ENCODE measurements at regions not wholly inside any gene's neighbourhood (a gene's known extent, or its start where the extent isn't known, plus 50 kb on each side); places are given as distances from the start of the nearest gene placed in this dataset.

DNA sequence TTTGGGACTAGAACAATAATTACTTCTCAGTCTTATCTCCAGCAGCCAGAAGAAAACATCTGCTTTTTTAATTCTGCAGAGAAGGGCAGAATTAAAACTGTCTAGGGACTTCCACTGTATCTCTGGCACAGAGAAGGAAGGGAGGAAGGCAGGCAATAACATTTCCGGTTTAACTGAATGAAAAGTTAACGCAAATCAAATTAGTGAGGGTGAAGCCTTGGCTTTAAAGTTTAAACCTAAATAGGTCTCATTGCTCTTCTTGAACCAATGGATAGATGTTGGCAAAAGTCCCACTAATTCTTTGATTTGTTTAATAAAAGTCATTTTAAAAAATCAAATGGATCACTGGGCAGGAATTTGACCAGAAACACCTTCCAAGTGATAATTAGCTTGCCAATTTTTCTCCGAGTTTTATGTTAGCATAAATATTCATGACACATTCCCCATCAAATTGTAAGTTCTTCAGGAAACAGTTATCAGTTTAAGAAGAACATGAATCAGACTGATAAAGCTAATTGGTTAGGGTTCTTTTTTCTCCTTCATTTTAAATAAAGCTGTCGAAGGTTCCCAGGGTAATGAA lies 181.9 kb downstream of the SLC15A5 start:
- in situ Hi-C loops (cut with HindIII; ENCODE audit: low sequenced_read_pairs) = no loop called here
- TF ChIP-seq, protein P1, sequence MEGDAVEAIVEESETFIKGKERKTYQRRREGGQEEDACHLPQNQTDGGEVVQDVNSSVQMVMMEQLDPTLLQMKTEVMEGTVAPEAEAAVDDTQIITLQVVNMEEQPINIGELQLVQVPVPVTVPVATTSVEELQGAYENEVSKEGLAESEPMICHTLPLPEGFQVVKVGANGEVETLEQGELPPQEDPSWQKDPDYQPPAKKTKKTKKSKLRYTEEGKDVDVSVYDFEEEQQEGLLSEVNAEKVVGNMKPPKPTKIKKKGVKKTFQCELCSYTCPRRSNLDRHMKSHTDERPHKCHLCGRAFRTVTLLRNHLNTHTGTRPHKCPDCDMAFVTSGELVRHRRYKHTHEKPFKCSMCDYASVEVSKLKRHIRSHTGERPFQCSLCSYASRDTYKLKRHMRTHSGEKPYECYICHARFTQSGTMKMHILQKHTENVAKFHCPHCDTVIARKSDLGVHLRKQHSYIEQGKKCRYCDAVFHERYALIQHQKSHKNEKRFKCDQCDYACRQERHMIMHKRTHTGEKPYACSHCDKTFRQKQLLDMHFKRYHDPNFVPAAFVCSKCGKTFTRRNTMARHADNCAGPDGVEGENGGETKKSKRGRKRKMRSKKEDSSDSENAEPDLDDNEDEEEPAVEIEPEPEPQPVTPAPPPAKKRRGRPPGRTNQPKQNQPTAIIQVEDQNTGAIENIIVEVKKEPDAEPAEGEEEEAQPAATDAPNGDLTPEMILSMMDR (IDR thresholded peaks at IDR 0.05; ENCODE audit: low read depth, low read length, missing control alignments) = no peak
- no peak for DNase-seq (ENCODE audit: low read depth)
- no peak overlapping the region for H3K4me3 ChIP-seq (ENCODE audit: low read depth, low read length)

DNA sequence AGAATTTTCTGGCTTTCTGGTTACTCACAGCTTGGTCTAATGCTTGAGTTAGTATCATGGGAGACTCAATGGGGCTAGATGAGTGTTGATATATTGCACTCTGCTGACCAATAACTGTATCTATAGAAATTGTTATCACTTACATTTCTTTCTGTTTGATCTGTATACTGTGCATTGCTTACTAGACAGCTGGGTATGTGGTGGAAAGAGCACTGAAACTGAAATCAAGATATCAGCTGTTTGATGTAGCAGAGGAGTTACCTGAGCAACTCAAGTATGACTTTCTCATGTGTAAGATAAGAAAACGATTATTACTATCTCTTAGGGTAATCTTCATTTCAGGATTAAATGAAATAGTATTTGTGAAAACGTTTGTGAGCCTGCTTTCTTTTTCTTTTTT lies 183.0 kb downstream of the SLC15A5 start:
- TF ChIP-seq, protein P1 (IDR thresholded peaks at IDR 0.05; ENCODE audit: low read depth, low read length, missing control alignments) = no peak
- H3K4me3 ChIP-seq (ENCODE audit: low read depth, low read length) = no peak overlapping the region
- no peak for DNase-seq (ENCODE audit: low read depth)
- in situ Hi-C loops (cut with HindIII; ENCODE audit: low sequenced_read_pairs) = no loop called here

DNA sequence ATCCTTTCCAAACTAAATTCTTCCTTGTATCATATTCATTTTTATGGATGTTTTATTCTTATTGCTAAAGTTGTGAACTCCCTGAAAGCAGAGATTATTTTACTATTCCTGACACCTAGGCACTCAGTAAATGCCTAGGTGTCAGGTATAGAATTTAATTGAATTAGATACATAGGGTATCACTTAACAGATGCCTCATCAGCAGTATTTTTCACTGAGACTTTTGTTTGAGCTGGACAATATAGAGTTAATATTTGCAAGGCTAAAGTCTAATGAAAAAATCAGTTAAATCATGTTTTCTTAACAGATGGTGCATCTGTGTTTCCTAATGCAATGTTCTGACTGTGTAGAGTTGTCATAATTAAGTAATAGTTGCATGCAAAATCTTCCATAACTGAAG lies 182.7 kb downstream of the DERA start:
- DNase-seq (ENCODE audit: low read depth) = no peak
- TF ChIP-seq, protein P1 (IDR thresholded peaks at IDR 0.05; ENCODE audit: low read depth, low read length, missing control alignments) = no peak
- in situ Hi-C loops (cut with HindIII; ENCODE audit: low sequenced_read_pairs) = no loop called here
- H3K4me3 ChIP-seq (ENCODE audit: low read depth, low read length) = no peak overlapping the region

DNA sequence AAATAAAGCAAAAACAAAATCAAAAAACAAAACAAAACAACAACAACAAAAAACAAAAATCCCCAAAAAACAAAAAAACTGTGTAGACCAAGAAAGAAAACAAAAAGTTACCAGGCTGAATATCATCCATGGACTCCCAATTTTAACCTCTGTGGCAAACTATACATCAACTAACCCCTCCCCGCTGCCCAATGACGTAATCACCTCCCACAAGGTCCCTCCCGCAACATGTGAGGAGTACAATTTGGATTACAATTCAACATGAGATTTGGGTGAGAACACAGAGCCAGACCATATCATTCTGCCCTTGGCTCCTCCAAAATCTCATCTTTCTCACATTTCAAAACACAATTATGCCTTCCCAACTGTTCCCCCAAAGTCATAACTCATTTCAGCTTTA lies 179.8 kb downstream of the DERA start:
- H3K4me3 ChIP-seq (ENCODE audit: low read depth, low read length) = no peak overlapping the region
- no peak for DNase-seq (ENCODE audit: low read depth)
- in situ Hi-C loops (cut with HindIII; ENCODE audit: low sequenced_read_pairs) = no loop called here
- TF ChIP-seq, protein P1 (IDR thresholded peaks at IDR 0.05; ENCODE audit: low read depth, low read length, missing control alignments) = no peak

DNA sequence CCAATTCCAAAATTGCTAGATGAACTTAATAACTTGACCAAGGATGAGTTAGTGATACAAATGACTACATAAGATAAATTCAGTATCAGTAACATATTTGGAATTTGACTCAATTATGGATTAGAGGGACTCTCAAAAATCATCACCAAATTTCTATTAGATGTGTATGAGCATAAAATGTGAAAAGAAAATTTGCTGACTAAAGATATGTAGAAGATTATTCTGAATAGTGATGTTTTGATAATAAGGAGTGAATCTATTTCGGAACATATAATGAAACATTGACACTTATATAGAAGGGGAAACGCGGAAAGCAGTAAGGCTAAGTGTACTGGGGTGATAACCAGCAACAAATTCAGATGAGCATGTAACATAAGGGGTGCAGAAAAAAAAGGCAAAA lies 177.3 kb downstream of the DERA start:
- in situ Hi-C loops (cut with HindIII; ENCODE audit: low sequenced_read_pairs) = no loop called here
- TF ChIP-seq, protein P1 (IDR thresholded peaks at IDR 0.05; ENCODE audit: low read depth, low read length, missing control alignments) = no peak
- no peak for DNase-seq (ENCODE audit: low read depth)
- H3K4me3 ChIP-seq (ENCODE audit: low read depth, low read length) = no peak overlapping the region

Data from astrocyte of the cerebellum (primary cell).